ENCODE measurements at regions not wholly inside any gene's neighbourhood (a gene's known extent, or its start where the extent isn't known, plus 50 kb on each side); places are given as distances from the start of the nearest gene placed in this dataset.
"Not testable (repeated sequence)": the region's sequence is repeated elsewhere in the genome, so short reads cannot be mapped to it uniquely, and the experiment has no call there.

- CTCF ChIA-PET (ENCODE audit: partially characterized antibody): no interaction called here
- no peak overlapping the region for H3K4me3 Mint-ChIP-seq
Observed at GRCh38 chr4:187118166-187118565, 394.5 kb upstream of the FAT1 start.

GRCh38 chr4:187118602-187119120 lies 395.0 kb upstream of the FAT1 start:
- H3K27ac Mint-ChIP-seq: no peak overlapping the region

More at GRCh38 chr4:187118166-187118565, 394.5 kb upstream of the FAT1 start:
- Mint-ChIP-seq H3K36me3 (no peaks in the 10 kb centered on the region), H3K9me3 (peaks cover 0 to 10% (median 0%) of the 10 kb centered on the region in 8 donors), H3K27me3 (no peaks in the 10 kb centered on the region), H3K4me1 (no peaks in the 10 kb centered on the region), H3K27ac (no peak overlapping the region)
- POLR2A ChIA-PET (ENCODE audit: partially characterized antibody): no interaction called here
- no peak overlapping the region for H3K4me3 ChIP-seq (ENCODE audit: low read length in 2 of 2)
- H3K27me3 ChIP-seq (ENCODE audit: insufficient read depth, low read length): no peaks in the 10 kb centered on the region
- H3K9me3 ChIP-seq (ENCODE audit: control insufficient read depth in 1 of 2, low read length in 2 of 2): peaks cover 0 to 3% of the 10 kb centered on the region in 2 donors
- H3K4me1 ChIP-seq (ENCODE audit: insufficient read depth, low read length): no peaks in the 10 kb centered on the region
- H3K27ac ChIP-seq (ENCODE audit: low read depth, low read length): no peak overlapping the region
- no peak for DNase-seq
- intact Hi-C loops (cut with micrococcal nuclease): no loop called here
- H3K36me3 ChIP-seq (ENCODE audit: insufficient read depth, low read length): no peaks in the 10 kb centered on the region

GRCh38 chr4:187124331-187124730 lies 400.7 kb upstream of the FAT1 start:
- DNase-seq: no peak
- H3K4me3 Mint-ChIP-seq: no peak overlapping the region
- no peaks in the 10 kb centered on the region for H3K36me3 ChIP-seq (ENCODE audit: insufficient read depth, low read length)
- H3K9me3 Mint-ChIP-seq: peaks cover 3 to 17% (median 8%) of the 10 kb centered on the region in 8 donors
- no peaks in the 10 kb centered on the region for H3K36me3 Mint-ChIP-seq
- ChIA-PET CTCF (ENCODE audit: partially characterized antibody) (no interaction called here), POLR2A (ENCODE audit: partially characterized antibody) (no interaction called here)
- no peaks in the 10 kb centered on the region for H3K4me1 Mint-ChIP-seq
- H3K4me3 ChIP-seq (ENCODE audit: low read length in 2 of 2): no peak overlapping the region
- no peaks in the 10 kb centered on the region for H3K4me1 ChIP-seq (ENCODE audit: insufficient read depth, low read length)
- H3K27ac ChIP-seq (ENCODE audit: low read depth, low read length): no peak overlapping the region
- no peaks in the 10 kb centered on the region for H3K27me3 ChIP-seq (ENCODE audit: insufficient read depth, low read length)
- H3K27ac Mint-ChIP-seq: no peak overlapping the region
- H3K27me3 Mint-ChIP-seq: no peaks in the 10 kb centered on the region
- H3K9me3 ChIP-seq (ENCODE audit: control insufficient read depth in 1 of 2, low read length in 2 of 2): no peaks in the 10 kb centered on the region
- intact Hi-C loops (cut with micrococcal nuclease): no loop called here

More at GRCh38 chr4:187118602-187119120, 395.0 kb upstream of the FAT1 start:
- Mint-ChIP-seq H3K9me3 (peaks cover 0 to 7% (median 0%) of the 10 kb centered on the region in 8 donors), H3K4me3 (no peak overlapping the region), H3K27me3 (no peaks in the 10 kb centered on the region), H3K4me1 (no peaks in the 10 kb centered on the region), H3K36me3 (no peaks in the 10 kb centered on the region)
- Histone ChIP-seq H3K4me1 (ENCODE audit: insufficient read depth, low read length) (no peaks in the 10 kb centered on the region), H3K4me3 (ENCODE audit: low read length in 2 of 2) (no peak overlapping the region), H3K27me3 (ENCODE audit: insufficient read depth, low read length) (no peaks in the 10 kb centered on the region), H3K36me3 (ENCODE audit: insufficient read depth, low read length) (no peaks in the 10 kb centered on the region), H3K27ac (ENCODE audit: low read depth, low read length) (no peak overlapping the region), H3K9me3 (ENCODE audit: control insufficient read depth in 1 of 2, low read length in 2 of 2) (peaks cover 0 to 3% of the 10 kb centered on the region in 2 donors)
- ChIA-PET POLR2A (ENCODE audit: partially characterized antibody) (no interaction called here), CTCF (ENCODE audit: partially characterized antibody) (no interaction called here)
- DNase-seq: no peak
- intact Hi-C loops (cut with micrococcal nuclease): no loop called here

- no peak overlapping the region for H3K27ac ChIP-seq (ENCODE audit: low read depth, low read length)
- intact Hi-C loops (cut with micrococcal nuclease): no loop called here
- POLR2A ChIA-PET (ENCODE audit: partially characterized antibody): no interaction called here
- H3K36me3 ChIP-seq (ENCODE audit: insufficient read depth, low read length): no peaks in the 10 kb centered on the region
- no peaks in the 10 kb centered on the region for H3K4me1 Mint-ChIP-seq
- no peaks in the 10 kb centered on the region for H3K36me3 Mint-ChIP-seq
- H3K4me3 Mint-ChIP-seq: peak overlapping the region in 1 of 8 donors; percentile 67
- CTCF ChIA-PET (ENCODE audit: partially characterized antibody): no interaction called here
- H3K4me3 ChIP-seq (ENCODE audit: low read length in 2 of 2): no peak overlapping the region
- H3K27me3 Mint-ChIP-seq: no peaks in the 10 kb centered on the region
- no peaks in the 10 kb centered on the region for H3K4me1 ChIP-seq (ENCODE audit: insufficient read depth, low read length)
- DNase-seq: no peak
- no peaks in the 10 kb centered on the region for H3K27me3 ChIP-seq (ENCODE audit: insufficient read depth, low read length)
- no peak overlapping the region for H3K27ac Mint-ChIP-seq
- H3K9me3 Mint-ChIP-seq: peaks cover 3 to 23% (median 9%) of the 10 kb centered on the region in 8 donors
- H3K9me3 ChIP-seq (ENCODE audit: control insufficient read depth in 1 of 2, low read length in 2 of 2): no peaks in the 10 kb centered on the region
Observed at GRCh38 chr4:187125062-187125461, 401.4 kb upstream of the FAT1 start.

DNA sequence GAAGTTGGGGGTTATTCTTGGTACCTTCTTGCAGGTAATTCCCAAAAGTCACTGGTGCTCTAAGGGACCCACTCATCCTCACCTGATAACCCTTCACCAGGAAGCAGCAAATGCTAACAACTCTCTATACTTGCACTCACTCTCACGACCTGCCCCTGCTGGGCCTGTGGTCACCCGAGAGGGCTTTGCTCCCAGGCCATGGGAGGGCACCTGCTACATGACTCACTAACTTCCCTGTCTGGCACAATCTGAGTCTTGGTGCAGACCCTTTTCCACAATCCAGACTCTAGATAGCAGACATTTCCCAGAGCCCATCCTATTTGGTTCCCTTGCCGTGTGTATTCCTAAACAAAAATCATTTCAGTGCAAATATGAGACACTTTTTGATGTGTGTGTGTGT lies 403.8 kb upstream of the FAT1 start:
- Mint-ChIP-seq H3K9me3 (peaks cover 3 to 31% (median 8%) of the 10 kb centered on the region in 8 donors), H3K27me3 (no peaks in the 10 kb centered on the region), H3K4me1 (no peaks in the 10 kb centered on the region), H3K4me3 (no peak overlapping the region), H3K27ac (no peak overlapping the region), H3K36me3 (no peaks in the 10 kb centered on the region)
- Histone ChIP-seq H3K27ac (ENCODE audit: low read depth, low read length) (no peak overlapping the region), H3K36me3 (ENCODE audit: insufficient read depth, low read length) (no peaks in the 10 kb centered on the region), H3K9me3 (ENCODE audit: control insufficient read depth in 1 of 2, low read length in 2 of 2) (no peaks in the 10 kb centered on the region), H3K27me3 (ENCODE audit: insufficient read depth, low read length) (no peaks in the 10 kb centered on the region), H3K4me1 (ENCODE audit: insufficient read depth, low read length) (no peaks in the 10 kb centered on the region), H3K4me3 (ENCODE audit: low read length in 2 of 2) (no peak overlapping the region)
- no peak for DNase-seq
- ChIA-PET POLR2A (ENCODE audit: partially characterized antibody) (no interaction called here), CTCF (ENCODE audit: partially characterized antibody) (no interaction called here)
- intact Hi-C loops (cut with micrococcal nuclease): no loop called here

DNA sequence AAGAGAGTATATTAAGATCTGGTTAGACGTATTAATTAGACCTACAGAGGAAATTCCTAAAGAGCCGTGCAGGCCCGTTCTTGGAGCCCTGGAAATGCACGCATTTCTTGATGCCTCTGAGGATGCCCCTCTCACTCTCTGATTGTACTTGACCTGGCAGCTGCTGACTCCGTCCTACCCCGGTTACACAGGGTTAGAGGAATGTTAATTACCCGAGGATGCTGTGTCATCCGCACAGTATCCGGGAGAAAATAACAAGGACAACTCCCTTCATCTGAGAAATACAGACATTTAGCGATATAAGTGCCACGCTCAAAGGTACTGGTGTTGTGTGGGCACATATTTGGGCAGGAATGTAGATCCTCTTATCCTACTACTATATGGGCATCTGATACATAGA lies 404.6 kb upstream of the FAT1 start:
- Mint-ChIP-seq H3K4me3 (no peak overlapping the region), H3K4me1 (no peaks in the 10 kb centered on the region), H3K27ac (no peak overlapping the region), H3K36me3 (no peaks in the 10 kb centered on the region), H3K27me3 (no peaks in the 10 kb centered on the region), H3K9me3 (peaks cover 3 to 35% (median 8%) of the 10 kb centered on the region in 8 donors)
- H3K27ac ChIP-seq (ENCODE audit: low read depth, low read length): no peak overlapping the region
- intact Hi-C loops (cut with micrococcal nuclease): no loop called here
- H3K36me3 ChIP-seq (ENCODE audit: insufficient read depth, low read length): no peaks in the 10 kb centered on the region
- CTCF ChIA-PET (ENCODE audit: partially characterized antibody): no interaction called here
- DNase-seq: no peak
- no peak overlapping the region for H3K4me3 ChIP-seq (ENCODE audit: low read length in 2 of 2)
- no peaks in the 10 kb centered on the region for H3K27me3 ChIP-seq (ENCODE audit: insufficient read depth, low read length)
- no peaks in the 10 kb centered on the region for H3K4me1 ChIP-seq (ENCODE audit: insufficient read depth, low read length)
- H3K9me3 ChIP-seq (ENCODE audit: control insufficient read depth in 1 of 2, low read length in 2 of 2): no peaks in the 10 kb centered on the region
- POLR2A ChIA-PET (ENCODE audit: partially characterized antibody): no interaction called here

GRCh38 chr4:187128976-187129375 lies 405.3 kb upstream of the FAT1 start:
- H3K27me3 Mint-ChIP-seq: no peaks in the 10 kb centered on the region
- Histone ChIP-seq H3K4me3 (ENCODE audit: low read length in 2 of 2) (no peak overlapping the region), H3K4me1 (ENCODE audit: insufficient read depth, low read length) (no peaks in the 10 kb centered on the region), H3K27ac (ENCODE audit: low read depth, low read length) (no peak overlapping the region), H3K36me3 (ENCODE audit: insufficient read depth, low read length) (no peaks in the 10 kb centered on the region), H3K27me3 (ENCODE audit: insufficient read depth, low read length) (no peaks in the 10 kb centered on the region), H3K9me3 (ENCODE audit: control insufficient read depth in 1 of 2, low read length in 2 of 2) (no peaks in the 10 kb centered on the region)
- H3K27ac Mint-ChIP-seq: no peak overlapping the region
- no peaks in the 10 kb centered on the region for H3K36me3 Mint-ChIP-seq
- intact Hi-C loops (cut with micrococcal nuclease): no loop called here
- H3K4me1 Mint-ChIP-seq: no peaks in the 10 kb centered on the region
- DNase-seq: no peak
- no peak overlapping the region for H3K4me3 Mint-ChIP-seq
- CTCF ChIA-PET (ENCODE audit: partially characterized antibody): no interaction called here
- H3K9me3 Mint-ChIP-seq: peaks cover 3 to 35% (median 8%) of the 10 kb centered on the region in 8 donors
- POLR2A ChIA-PET (ENCODE audit: partially characterized antibody): no interaction called here

GRCh38 chr4:187131826-187132225 lies 408.2 kb upstream of the FAT1 start:
- not testable (repeated sequence) for DNase-seq, H3K27me3 Mint-ChIP-seq, H3K27ac Mint-ChIP-seq

More at GRCh38 chr4:187131826-187132225, 408.2 kb upstream of the FAT1 start:
- CTCF ChIA-PET (ENCODE audit: partially characterized antibody); H3K9me3 ChIP-seq (ENCODE audit: control insufficient read depth in 1 of 2, low read length in 2 of 2); H3K36me3 ChIP-seq (ENCODE audit: insufficient read depth, low read length); H3K4me3 Mint-ChIP-seq; H3K4me1 Mint-ChIP-seq; H3K36me3 Mint-ChIP-seq; H3K27ac ChIP-seq (ENCODE audit: low read depth, low read length); H3K4me3 ChIP-seq (ENCODE audit: low read length in 2 of 2); H3K4me1 ChIP-seq (ENCODE audit: insufficient read depth, low read length); intact Hi-C loops (cut with micrococcal nuclease); H3K27me3 ChIP-seq (ENCODE audit: insufficient read depth, low read length); POLR2A ChIA-PET (ENCODE audit: partially characterized antibody): not testable (repeated sequence)
- peaks cover 4 to 30% (median 9%) of the 10 kb centered on the region in 8 donors for H3K9me3 Mint-ChIP-seq

Data from CD4-positive, alpha-beta memory T cell (primary cell).